Skeletal muscle satellite cell (primary cell): ENCODE measurements at regions not wholly inside any gene's neighbourhood (a gene's known extent, or its start where the extent isn't known, plus 50 kb on each side); places are given as distances from the start of the nearest gene placed in this dataset. TPM values are rescaled to one million over a fixed set of nuclear protein-coding genes. Genes with fewer than 3 reads are reported as not detected.

Experiments used
- H3K27me3 ChIP-seq: 2 replicates; pipeline ENCODE4 v1.7.0; 2013; ENCODE audit warnings: low read length; ENCODE audit not compliant: control insufficient read depth, insufficient read depth
- H3K36me3 ChIP-seq: 2 replicates; pipeline ENCODE4 v1.7.0; 2013; ENCODE audit warnings: mild to moderate bottlenecking, control low read depth, low read length; ENCODE audit not compliant: insufficient read depth
- H3K4me1 ChIP-seq: 2 replicates; pipeline ENCODE4 v1.7.0; 2013; ENCODE audit warnings: low read length; ENCODE audit not compliant: control insufficient read depth, insufficient read depth
- H3K4me2 ChIP-seq: 2 replicates; pipeline ENCODE4 v1.7.0; 2013; ENCODE audit warnings: mild to moderate bottlenecking, low read length
- H3K4me3 ChIP-seq: 2 replicates; pipeline ENCODE4 v1.7.0; 2013; ENCODE audit warnings: low read length
- H3K9ac ChIP-seq: 2 replicates; pipeline ENCODE4 v1.7.0; 2013; ENCODE audit warnings: mild to moderate bottlenecking, low read depth, low read length, moderate library complexity
- H3K9me3 ChIP-seq: replicated peaks from 2 replicates; pipeline ENCODE4 v1.7.0; 2013; ENCODE audit warnings: mild to moderate bottlenecking, control low read depth, low read length
- small RNA-seq: library from RNA; depleted of rRNA; stranded (forward); fragments of <200 nt; gene quantifications from one replicate; pipeline ENCODE3, GENCODE V24; 2012

DNA sequence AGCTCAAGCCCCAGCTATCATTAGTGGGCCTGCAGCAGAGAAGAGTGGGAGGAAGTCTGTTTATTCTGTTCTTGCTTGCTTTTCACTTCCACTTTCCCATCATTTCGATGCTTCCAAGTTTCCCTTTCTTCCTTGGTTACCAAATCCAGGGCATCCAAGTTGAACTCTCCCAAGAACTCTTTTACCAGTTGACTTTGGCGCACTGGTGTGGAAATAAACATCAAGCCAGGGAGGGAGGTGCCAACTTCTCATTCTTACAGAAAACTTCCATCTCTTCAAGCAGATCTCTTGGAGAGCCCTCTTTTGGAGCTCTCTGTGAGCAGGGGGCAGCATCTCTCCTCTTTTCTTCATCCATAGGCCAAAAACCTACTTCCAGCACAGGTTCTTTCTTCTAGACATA is 85.7 kb upstream of the RGS17 start:
- H3K4me2 ChIP-seq, result no peak overlapping the region
- H3K9ac ChIP-seq, result no peak overlapping the region
- H3K9me3 ChIP-seq, result no peaks in the 10 kb centered on the region
- H3K4me1 ChIP-seq, result no peaks in the 10 kb centered on the region
- H3K4me3 ChIP-seq, result no peak overlapping the region
- no peaks in the 10 kb centered on the region for H3K27me3 ChIP-seq
- H3K36me3 ChIP-seq, result no peaks in the 10 kb centered on the region

DNA sequence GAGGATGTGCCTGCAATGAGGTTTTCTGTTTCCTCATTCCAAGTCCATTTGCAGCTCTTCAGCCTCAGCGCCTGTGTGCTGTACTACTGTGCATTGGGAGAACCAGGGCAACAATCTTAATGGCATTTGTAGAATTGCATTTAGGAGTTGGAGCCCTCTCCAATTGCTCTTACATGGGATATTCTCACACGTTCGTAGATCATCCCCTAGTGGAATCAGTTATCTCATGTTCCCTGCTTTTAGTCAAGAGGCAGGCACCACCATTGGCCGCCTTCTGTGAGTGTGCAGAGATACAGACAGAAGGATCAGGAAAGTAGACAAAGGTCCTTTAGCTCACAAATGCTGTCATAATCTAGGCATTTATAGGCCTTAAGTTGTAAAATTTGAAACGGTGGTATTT is 84.2 kb upstream of the RGS17 start:
- Histone ChIP-seq H3K9me3 (no peaks in the 10 kb centered on the region), H3K36me3 (no peaks in the 10 kb centered on the region), H3K9ac (no peak overlapping the region), H3K4me3 (no peak overlapping the region), H3K27me3 (no peaks in the 10 kb centered on the region), H3K4me2 (no peak overlapping the region), H3K4me1 (peaks cover 4% of the 10 kb centered on the region)

DNA sequence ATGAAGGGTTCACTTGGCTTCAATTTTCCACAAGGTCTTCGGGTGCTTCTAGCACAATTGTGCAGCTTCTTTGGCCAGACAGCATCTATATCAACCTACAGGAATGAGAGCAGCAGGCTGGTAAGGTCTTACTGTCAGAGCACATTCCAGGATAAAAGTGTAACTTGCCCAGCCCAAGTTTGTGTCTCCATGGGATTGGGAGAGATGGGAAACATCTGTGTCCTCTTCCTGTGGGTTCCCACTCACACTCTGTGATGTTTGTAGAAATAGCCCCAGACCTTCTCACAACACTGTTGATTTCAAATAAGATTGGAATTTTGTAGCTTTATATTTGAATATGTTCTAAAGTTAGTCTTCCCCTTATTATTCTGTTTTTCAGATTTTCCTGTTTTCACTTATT is 83.4 kb upstream of the RGS17 start:
- no peak overlapping the region for H3K4me3 ChIP-seq
- no peak overlapping the region for H3K4me2 ChIP-seq
- H3K36me3 ChIP-seq, result no peaks in the 10 kb centered on the region
- H3K9ac ChIP-seq, result no peak overlapping the region
- no peaks in the 10 kb centered on the region for H3K9me3 ChIP-seq
- no peaks in the 10 kb centered on the region for H3K27me3 ChIP-seq
- peaks cover 12% of the 10 kb centered on the region for H3K4me1 ChIP-seq

DNA sequence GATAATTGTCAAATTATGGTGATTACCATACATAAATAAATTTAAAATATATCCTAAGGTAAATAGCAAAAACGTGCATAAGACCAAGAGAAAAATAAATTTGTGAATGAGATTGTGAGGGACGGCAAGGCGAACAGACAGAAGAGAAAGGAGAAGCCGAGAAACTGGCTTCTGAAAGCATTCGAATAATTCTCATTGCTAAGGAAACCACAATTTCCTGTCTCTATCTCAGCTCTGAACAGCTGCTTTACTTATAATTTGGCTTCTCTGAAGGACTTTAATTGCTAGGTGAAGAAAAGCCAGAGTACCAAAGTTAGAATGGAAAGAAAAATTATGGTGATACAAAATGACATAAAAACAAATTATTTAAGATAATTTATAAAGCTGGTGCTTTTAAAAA is 79.0 kb upstream of the RGS17 start:
- Histone ChIP-seq H3K4me2 (peak overlapping the region; percentile 53), H3K4me1 (peaks cover 12% of the 10 kb centered on the region), H3K9me3 (no peaks in the 10 kb centered on the region), H3K27me3 (no peaks in the 10 kb centered on the region), H3K9ac (peak overlapping the region; percentile 3), H3K4me3 (no peak overlapping the region), H3K36me3 (no peaks in the 10 kb centered on the region)

DNA sequence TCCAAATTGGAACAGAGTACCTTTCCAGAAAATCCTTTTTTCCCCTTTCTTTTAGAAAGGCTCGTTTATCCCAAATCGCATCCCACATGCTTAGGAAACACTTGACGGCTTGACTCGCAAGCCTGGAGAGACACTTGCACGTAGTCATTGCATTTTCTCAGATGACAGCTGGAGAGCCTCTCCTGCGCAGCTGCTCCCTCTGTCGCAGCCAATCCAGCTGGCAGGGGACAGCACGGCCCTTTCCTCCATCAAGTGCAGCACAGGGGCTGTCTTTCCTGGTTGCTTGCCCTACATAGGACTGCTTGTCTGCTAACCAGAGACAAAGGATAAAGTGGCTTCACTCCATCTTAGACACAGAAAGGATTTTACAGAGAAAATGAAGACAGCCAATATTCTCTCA is 77.6 kb upstream of the RGS17 start:
- no peaks in the 10 kb centered on the region for H3K27me3 ChIP-seq
- H3K36me3 ChIP-seq, result no peaks in the 10 kb centered on the region
- H3K4me1 ChIP-seq, result peaks cover 12% of the 10 kb centered on the region
- no peak overlapping the region for H3K4me3 ChIP-seq
- H3K9ac ChIP-seq, result no peak overlapping the region
- no peaks in the 10 kb centered on the region for H3K9me3 ChIP-seq
- peak overlapping the region; percentile 54 for H3K4me2 ChIP-seq

DNA sequence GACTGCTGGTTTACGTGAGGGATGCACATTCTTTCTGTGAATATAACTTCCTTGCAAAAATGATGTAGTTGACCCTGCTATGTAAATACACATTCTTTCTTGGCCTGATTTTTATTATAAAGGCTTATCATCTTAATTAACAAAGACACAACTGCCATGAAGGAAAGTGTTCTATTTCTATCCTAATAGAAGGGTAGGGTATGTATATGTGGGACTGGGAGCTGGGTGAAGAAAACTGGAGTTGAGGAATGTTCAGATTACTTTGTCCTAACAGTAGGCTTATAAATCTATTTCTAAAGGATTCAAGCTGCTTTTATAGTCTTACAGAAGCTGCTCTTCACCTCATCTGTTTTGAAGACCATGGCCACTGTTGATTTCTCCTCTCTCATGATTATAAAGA is 76.5 kb upstream of the RGS17 start:
- H3K9ac ChIP-seq, result no peak overlapping the region
- H3K36me3 ChIP-seq, result no peaks in the 10 kb centered on the region
- no peak overlapping the region for H3K4me2 ChIP-seq
- peaks cover 12% of the 10 kb centered on the region for H3K4me1 ChIP-seq
- H3K4me3 ChIP-seq, result no peak overlapping the region
- H3K9me3 ChIP-seq, result no peaks in the 10 kb centered on the region
- H3K27me3 ChIP-seq, result no peaks in the 10 kb centered on the region

DNA sequence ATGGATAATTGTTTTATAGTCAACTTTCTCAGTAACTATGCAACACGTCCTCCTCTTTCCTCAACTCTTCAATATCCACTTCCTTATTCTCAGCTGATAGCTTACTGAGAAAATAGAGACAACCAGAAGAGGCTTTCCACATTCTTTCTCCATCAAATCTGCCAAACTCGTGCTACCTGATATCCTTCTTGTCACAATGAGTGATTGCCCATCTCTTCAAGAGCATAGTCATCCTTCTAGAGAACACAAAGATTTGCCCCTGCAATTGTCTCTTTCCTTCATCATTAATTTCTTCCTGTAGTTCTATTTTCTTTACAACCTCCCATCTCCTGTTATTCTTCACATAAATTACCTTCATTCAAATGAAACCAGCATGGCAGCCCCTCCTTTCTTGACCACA is 75.9 kb upstream of the RGS17 start:
- Histone ChIP-seq H3K36me3 (no peaks in the 10 kb centered on the region), H3K9ac (no peak overlapping the region), H3K27me3 (no peaks in the 10 kb centered on the region), H3K9me3 (no peaks in the 10 kb centered on the region), H3K4me2 (no peak overlapping the region), H3K4me3 (no peak overlapping the region), H3K4me1 (peaks cover 12% of the 10 kb centered on the region)

DNA sequence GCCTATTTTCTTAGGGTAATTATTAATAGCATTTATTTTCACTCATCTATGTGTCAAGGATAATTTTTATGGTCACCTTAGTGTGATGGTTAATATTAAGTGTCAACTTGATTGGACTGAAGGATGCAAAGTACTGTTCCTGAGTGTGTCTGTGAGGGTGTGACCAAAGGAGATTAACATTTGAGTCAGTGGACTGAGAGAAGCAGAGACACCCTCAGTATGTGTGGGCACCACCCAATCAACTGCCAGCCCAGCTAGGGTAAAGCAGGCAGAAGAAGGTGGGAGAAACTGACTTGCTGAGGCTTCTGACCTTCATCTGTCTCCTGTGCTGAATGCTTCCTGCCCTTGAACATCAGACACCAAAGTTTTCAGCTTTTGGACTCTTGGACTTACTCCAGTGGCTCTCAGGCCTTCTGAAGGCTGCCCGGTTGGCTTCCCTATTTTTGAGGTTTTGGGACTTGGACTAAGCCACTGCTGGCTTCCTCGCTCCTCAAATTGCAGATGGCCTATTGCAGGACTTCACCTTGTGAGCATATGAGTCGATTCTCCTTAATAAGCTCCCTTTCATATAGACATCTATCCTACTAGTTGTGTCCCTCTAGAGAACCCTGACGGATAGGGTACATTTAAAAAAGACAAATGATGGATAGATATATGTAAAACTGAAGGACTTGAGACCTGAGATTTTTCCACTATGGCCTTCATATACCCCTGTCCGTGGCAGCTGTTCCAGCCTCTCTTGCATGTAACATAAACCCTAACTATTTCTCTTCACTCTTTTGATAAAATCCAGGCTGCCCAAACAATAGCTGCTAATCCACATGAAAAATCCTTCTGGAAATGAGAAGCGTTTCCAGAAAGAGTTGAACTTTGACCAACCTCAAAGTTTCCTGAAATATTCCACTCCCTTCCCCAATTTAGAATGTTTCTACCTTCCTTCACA is 62.1 kb upstream of the RGS17 start:
- no peaks in the 10 kb centered on the region for H3K4me1 ChIP-seq
- no peak overlapping the region for H3K4me3 ChIP-seq
- H3K9ac ChIP-seq, result no peak overlapping the region
- no peaks in the 10 kb centered on the region for H3K27me3 ChIP-seq
- H3K9me3 ChIP-seq, result no peaks in the 10 kb centered on the region
- no peaks in the 10 kb centered on the region for H3K36me3 ChIP-seq
- H3K4me2 ChIP-seq, result no peak overlapping the region

DNA sequence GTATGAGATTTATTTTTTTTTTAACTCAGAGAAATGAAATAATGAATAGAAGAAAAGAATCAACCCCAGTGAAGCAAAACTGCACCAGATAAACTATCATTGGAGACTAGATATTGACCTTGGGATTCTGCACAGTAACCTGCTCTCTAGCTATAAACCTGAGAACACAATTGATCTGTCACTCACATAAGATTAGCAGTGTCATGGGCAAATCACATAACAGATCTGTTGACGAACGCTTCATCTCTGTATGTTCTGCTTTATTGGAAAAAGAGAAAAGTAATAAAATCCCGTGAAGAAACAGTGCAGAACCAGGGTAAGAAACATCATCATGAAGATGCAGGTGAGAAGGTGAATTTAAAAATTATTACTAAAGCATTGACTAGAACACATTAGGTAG is 52.8 kb upstream of the RGS17 start:
- H3K9me3 ChIP-seq, result no peaks in the 10 kb centered on the region
- H3K4me3 ChIP-seq, result no peak overlapping the region
- no peaks in the 10 kb centered on the region for H3K27me3 ChIP-seq
- H3K36me3 ChIP-seq, result no peaks in the 10 kb centered on the region
- no peak overlapping the region for H3K4me2 ChIP-seq
- no peak overlapping the region for H3K9ac ChIP-seq
- H3K4me1 ChIP-seq, result no peaks in the 10 kb centered on the region

Small RNA genes lying in the stretch of these regions (small RNA-seq; reads per million reads assigned to genes)
- gene AL603908.1, result not detected
- gene MTND3P20, result not detected
- not detected for gene MTND4LP20
- not detected for gene RNA5SP225
- gene RNU6-896P, result not detected
